Erythroblast (primary cell): ENCODE measurements at regions not wholly inside any gene's neighbourhood (a gene's known extent, or its start where the extent isn't known, plus 50 kb on each side); places are given as distances from the start of the nearest gene placed in this dataset.

ENCODE experiments used
- GATA1 ChIP-seq: IDR thresholded peaks from 2 replicates; pipeline ENCODE4 v1.6.1; 2011; ENCODE audit warnings: low read depth, mild to moderate bottlenecking, control low read depth, low read length, moderate library complexity
- POLR2A ChIP-seq: IDR thresholded peaks from 2 replicates; pipeline ENCODE4 v1.6.1; 2011; ENCODE audit warnings: mild to moderate bottlenecking, low read length

DNA sequence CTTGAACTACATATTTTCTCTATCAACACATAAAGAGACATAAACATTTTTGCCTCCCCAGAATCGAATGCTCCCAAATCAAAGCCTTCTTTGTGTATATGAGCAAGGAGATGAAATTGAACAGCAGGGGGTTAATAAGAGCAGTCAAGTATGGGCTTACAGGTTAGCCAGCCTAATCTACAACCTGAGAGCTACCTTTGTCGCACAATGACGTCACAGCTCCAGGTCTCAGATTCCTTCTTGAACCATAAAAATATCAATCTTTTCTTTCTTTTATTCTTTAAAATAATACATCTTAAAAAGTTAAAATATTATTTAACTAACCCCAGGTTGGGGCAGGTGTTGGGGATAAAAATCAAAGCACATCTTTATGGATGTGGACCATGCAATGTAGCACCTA is 482.9 kb upstream of the CDH11 start:
- TF ChIP-seq POLR2A, result no peak
- no peak for TF ChIP-seq GATA1
